HG02642 (cell line): ENCODE measurements at regions not wholly inside any gene's neighbourhood (a gene's known extent, or its start where the extent isn't known, plus 50 kb on each side); places are given as distances from the start of the nearest gene placed in this dataset.

Source experiments
- ATAC-seq: cut with Tn5 transposase; IDR thresholded peaks from one replicate; pipeline ENCODE4 v1.9.1; 2021; ENCODE audit warnings: mild to moderate bottlenecking; ENCODE audit not compliant: unreplicated experiment, poor library complexity

GRCh38 chr15:93311620-93312019 lies 222.6 kb upstream of the RGMA start:
- ATAC-seq: no peak

- no peak for ATAC-seq
Measured at GRCh38 chr15:93308026-93308690, 219.1 kb upstream of the RGMA start.

DNA sequence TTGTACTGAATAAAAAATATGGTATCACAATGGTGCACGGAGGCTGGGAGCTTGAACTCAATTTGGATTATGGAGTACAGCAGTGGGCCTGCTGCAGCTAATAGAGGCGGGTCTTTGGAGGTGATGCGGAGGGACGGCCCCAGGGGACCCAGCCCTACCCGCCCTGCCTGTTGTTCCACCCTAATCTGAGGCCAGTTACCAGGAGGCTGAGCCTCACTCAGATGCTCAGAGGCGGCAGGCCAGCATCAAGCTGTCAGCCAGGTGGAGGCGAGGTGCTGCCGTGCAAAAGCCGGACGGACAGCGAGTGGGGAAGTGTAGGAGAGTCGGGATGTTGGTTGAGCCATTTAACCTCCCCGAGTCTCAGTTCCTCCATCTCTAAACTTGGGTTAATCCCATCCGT lies 218.5 kb upstream of the RGMA start:
- no peak for ATAC-seq

GRCh38 chr15:93305306-93305705 lies 216.3 kb upstream of the RGMA start:
- ATAC-seq: no peak

GRCh38 chr15:93302080-93302765 lies 213.2 kb upstream of the RGMA start:
- no peak for ATAC-seq

DNA sequence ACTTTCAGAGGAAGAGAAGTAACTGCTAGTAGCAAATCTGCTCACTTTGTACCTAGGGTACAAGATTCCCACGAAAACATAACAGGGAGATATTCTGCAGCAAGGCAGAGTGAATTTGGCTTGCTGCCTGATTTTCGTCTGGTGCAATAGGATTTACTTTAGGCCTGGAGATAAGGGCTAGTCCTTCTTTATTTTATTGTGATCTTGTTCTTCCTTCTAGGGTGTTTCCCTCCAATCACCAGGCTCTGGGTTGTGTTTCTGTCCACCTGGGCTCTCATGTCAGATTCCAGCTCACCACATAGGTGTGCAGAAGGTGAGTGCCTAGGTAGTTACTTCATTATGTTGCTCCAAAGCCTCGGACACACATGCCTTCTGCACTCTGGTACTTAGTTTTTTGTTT lies 211.8 kb upstream of the RGMA start:
- no peak for ATAC-seq

DNA sequence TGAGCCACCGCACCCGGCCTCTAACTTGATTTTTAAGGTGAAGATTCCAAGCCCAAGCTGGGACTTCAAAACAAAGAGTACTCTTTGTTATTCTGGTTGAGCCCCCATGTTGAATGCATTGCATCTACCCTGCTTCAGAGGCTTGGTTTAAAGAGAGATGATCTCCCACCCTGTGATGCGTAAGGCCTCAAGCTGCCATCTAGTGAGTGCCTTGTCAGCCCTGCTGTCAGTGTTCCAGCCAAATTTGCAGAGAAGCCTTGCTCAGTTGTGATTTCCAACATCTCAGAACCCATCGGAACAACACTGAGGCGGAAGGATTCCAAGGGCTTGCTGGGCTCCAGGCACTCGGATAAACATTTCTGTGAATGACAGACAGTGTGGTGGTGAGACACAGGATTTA lies 210.7 kb upstream of the RGMA start:
- ATAC-seq: no peak

GRCh38 chr15:93298901-93299300 lies 209.9 kb upstream of the RGMA start:
- no peak for ATAC-seq

- no peak for ATAC-seq
Measured at GRCh38 chr15:93296759-93297500, 207.9 kb upstream of the RGMA start.

DNA sequence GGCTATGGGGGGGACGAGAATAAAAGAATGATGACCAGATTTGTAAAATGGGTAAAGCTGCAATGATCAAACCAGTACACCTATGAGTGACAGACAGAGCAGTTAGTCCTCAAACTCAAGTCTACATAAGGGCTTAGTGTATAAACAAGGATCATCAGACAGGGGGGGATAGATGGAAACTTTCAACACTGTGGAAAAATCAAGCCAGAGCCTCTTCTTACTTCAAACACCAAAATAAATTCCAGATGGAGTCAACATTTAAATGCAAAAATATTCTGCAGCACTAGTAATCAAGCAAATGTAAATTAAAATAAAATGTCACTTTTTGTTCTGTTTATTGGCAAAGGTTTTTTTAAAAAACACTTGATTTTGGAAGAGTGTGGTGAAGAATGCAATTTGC lies 205.9 kb upstream of the RGMA start:
- ATAC-seq: no peak

DNA sequence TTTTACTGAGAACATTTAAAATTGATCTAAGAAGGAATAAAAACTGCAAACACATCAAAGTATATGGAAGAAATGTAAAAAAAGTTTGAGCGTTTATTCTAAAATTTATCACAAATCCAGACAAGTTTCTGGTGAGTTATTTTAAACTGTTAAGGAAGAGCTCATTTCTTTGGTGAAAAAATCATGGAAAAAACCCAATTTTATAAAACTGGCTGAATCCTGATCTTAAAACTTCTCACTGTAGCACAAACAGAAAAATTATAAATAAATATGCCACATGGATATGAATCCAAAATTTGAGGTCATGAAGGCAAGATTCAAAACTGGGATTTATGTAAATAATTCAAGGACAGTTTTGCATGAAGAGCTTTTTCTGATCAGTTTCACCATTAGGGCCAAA lies 205.1 kb upstream of the RGMA start:
- no peak for ATAC-seq

GRCh38 chr15:93291380-93291779 lies 202.4 kb upstream of the RGMA start:
- no peak for ATAC-seq

DNA sequence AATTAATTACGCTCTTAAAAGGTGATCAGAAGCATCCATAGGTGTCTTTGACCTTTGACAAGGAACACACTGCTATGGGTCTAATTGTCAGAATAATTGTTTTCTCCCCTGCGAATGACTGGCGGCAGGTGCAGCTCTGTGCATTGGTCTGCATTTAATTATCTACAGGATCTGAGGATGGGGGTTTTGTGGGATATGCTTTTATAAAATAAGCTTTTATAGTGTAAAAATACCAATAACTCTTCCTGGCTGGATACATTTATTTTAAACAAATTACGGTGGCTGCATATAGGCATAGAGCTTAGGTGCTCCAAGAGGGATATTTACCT lies 201.6 kb upstream of the RGMA start:
- ATAC-seq: no peak

DNA sequence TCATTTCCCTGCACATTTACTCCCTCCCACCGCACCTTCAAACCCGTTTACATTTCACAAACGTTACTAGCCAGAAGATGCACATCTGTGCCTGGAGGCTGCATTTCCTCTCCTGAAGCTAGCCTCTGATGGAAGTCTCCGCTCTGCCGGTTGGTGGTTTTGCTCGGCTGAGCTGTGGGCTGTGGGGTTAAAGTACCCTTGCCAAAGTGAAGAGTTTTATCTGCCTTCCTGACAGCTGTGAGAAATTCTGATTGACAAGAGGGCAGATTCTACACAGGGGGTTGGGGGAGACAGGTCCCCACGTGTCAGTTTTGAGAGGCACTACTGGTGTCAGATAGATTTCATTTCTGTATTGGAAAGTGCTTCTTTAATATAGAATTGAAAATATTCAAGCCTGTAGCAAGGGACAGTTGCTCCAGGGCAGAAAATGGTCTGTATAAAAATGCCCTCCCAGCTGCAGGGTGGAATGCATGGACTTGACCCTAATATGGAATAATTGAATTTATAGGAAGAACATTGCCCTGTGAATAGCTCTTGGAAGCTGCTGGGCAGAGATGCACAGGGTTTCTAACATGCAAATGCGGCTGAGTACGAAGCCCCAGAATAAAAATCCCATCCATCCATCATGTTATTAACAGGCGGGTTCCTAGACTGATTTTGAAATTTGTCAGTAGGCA lies 201.1 kb upstream of the RGMA start:
- no peak for ATAC-seq

DNA sequence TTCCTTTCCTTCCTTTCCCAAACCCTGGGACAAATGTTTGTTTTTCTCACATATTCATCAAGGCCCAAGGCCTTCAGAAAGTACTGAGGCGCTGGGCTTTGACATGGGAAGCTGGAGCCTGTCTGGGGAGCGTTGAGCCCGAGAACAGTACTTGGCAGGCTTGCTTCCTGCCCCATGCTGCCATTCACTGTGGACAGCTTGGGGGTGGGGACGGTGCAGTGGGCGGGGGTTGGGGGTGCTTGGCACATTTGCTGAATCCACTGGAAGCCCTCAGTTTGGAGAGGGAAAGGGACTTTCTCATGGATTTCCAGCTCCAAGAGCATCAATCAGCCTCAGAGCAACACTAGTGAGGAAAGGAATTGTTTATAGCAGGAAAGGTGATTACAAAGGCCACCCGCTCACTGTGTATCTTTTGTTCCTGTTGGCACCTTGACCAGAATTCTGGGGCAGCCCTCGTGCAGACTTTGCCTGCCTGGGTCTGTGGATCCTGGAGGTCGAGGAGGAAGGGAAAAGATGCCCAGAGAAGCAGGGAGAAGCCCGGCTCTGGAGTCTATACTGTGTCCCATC lies 199.8 kb upstream of the RGMA start:
- ATAC-seq: no peak

DNA sequence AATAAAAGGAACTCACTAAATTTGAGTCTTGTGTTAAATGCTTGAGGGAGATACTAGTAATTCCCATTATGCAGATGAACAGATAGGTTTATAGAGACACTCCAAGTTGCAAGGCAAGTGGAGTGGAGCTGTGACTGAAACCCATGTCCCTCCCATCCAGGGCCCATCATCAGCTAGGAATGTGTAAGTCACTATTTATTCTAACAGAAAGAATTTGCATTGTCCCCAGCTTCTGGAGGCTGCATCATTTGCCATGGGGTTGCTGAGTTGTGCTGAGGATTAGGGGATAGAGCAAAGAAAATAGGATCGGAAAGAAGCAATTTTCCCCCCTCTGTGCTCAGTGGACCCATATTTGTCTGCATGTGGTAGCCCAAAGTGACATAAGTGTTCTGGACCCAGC lies 197.4 kb upstream of the RGMA start:
- no peak for ATAC-seq

DNA sequence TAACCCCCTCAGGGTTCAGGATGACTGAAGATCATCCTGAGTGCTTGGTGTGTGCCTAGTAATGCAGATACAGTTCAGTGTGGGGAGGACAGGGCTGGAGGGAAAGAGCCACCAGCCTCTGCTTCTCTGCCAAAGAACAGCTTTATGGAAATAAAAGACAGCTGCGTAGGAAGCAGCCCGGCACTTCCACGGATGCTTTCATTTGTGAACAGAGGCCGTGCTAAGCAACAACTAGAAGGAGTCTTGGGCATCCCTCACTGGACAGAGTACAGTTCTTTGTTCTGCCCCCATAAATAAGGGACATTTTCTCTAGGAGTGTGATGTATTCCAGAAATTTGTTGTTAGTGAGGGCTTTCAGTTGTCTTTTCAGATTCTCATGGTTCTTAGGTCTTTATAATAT lies 194.8 kb upstream of the RGMA start:
- ATAC-seq: no peak

- no peak for ATAC-seq
Measured at GRCh38 chr15:93282808-93283207, 193.8 kb upstream of the RGMA start.

DNA sequence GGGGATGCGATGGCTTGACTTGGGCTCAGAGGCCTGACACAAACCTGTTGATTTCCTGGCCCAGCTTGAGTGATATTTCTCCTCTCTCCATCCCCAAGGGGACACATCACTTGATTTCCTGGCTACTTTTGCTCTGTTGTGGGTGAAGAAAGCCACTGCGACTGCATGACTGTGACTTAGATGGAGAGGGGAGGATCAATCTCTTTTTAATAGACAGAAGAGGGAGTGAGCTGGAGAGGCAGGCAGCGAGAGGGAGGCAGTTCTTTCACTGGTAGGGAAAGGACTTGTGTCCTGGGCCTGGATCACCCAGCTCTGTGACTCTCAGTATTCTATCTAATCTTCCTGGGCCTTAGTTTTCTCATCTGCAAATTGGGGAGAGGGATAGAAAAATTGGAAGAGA lies 189.8 kb upstream of the RGMA start:
- no peak for ATAC-seq

- ATAC-seq: no peak
Measured at GRCh38 chr15:93278006-93278405, 189.0 kb upstream of the RGMA start.

DNA sequence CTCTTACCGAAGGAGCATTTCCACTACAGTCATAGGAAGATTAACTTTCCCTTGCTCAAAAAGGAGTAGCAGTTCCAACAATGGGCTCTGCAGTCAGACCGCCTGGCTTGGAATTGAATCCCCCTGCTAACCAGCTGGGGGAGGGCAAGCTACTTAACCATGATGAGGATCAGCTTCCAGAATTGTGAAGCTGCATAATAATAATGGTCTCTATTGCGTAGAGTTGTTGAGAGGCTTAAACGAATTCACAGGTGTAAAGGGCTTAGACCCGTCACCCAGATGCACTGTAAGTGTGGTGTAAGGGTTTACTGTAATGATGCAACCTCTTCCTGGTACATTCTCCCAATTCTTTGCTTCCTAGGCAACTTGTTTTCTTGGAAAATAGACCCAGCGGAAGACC lies 185.2 kb upstream of the RGMA start:
- no peak for ATAC-seq
